ENCODE measurements at regions not wholly inside any gene's neighbourhood (a gene's known extent, or its start where the extent isn't known, plus 50 kb on each side); places are given as distances from the start of the nearest gene placed in this dataset.

GRCh38 chr1:208511242-208511860 is 267.2 kb upstream of the PLXNA2 start:
- DNase-seq (ENCODE audit: low read depth in 2 of 2, low spot score in 1 of 2): no peak

GRCh38 chr1:208513799-208514198 is 269.6 kb upstream of the PLXNA2 start:
- DNase-seq (ENCODE audit: low read depth in 2 of 2, low spot score in 1 of 2): no peak

- no peak for DNase-seq (ENCODE audit: low read depth in 2 of 2, low spot score in 1 of 2)
These were observed 270.9 kb upstream of the PLXNA2 start for GRCh38 chr1:208515129-208515528.

- DNase-seq (ENCODE audit: low read depth in 2 of 2, low spot score in 1 of 2): no peak
These were observed 272.6 kb upstream of the PLXNA2 start for GRCh38 chr1:208516780-208517179.

GRCh38 chr1:208520438-208521099 is 276.4 kb upstream of the PLXNA2 start:
- no peak for DNase-seq (ENCODE audit: low read depth in 2 of 2, low spot score in 1 of 2)

- DNase-seq (ENCODE audit: low read depth in 2 of 2, low spot score in 1 of 2): no peak
These were observed 277.4 kb upstream of the PLXNA2 start for GRCh38 chr1:208521534-208521933.

GRCh38 chr1:208523007-208523406 is 278.8 kb upstream of the PLXNA2 start:
- no peak for DNase-seq (ENCODE audit: low read depth in 2 of 2, low spot score in 1 of 2)

- DNase-seq (ENCODE audit: low read depth in 2 of 2, low spot score in 1 of 2): no peak
These were observed 280.2 kb upstream of the PLXNA2 start for GRCh38 chr1:208524376-208524775.

GRCh38 chr1:208524925-208525324 is 280.7 kb upstream of the PLXNA2 start:
- DNase-seq (ENCODE audit: low read depth in 2 of 2, low spot score in 1 of 2): no peak

GRCh38 chr1:208525417-208525816 is 281.2 kb upstream of the PLXNA2 start:
- DNase-seq (ENCODE audit: low read depth in 2 of 2, low spot score in 1 of 2): no peak

- no peak for DNase-seq (ENCODE audit: low read depth in 2 of 2, low spot score in 1 of 2)
These were observed 282.5 kb upstream of the PLXNA2 start for GRCh38 chr1:208526613-208527125.

- no peak for DNase-seq (ENCODE audit: low read depth in 2 of 2, low spot score in 1 of 2)
These were observed 283.0 kb upstream of the PLXNA2 start for GRCh38 chr1:208527156-208527555.

- DNase-seq (ENCODE audit: low read depth in 2 of 2, low spot score in 1 of 2): no peak
These were observed 284.5 kb upstream of the PLXNA2 start for GRCh38 chr1:208528578-208529240.

GRCh38 chr1:208531003-208531750 is 287.0 kb upstream of the PLXNA2 start:
- no peak for DNase-seq (ENCODE audit: low read depth in 2 of 2, low spot score in 1 of 2)

GRCh38 chr1:208533746-208534598 is 289.8 kb upstream of the PLXNA2 start:
- DNase-seq (ENCODE audit: low read depth in 2 of 2, low spot score in 1 of 2): no peak

- DNase-seq (ENCODE audit: low read depth in 2 of 2, low spot score in 1 of 2): no peak
These were observed 290.4 kb upstream of the PLXNA2 start for GRCh38 chr1:208534599-208534897.

GRCh38 chr1:208534979-208535378 is 290.8 kb upstream of the PLXNA2 start:
- no peak for DNase-seq (ENCODE audit: low read depth in 2 of 2, low spot score in 1 of 2)

GRCh38 chr1:208535511-208535910 is 291.3 kb upstream of the PLXNA2 start:
- DNase-seq (ENCODE audit: low read depth in 2 of 2, low spot score in 1 of 2): no peak

- DNase-seq (ENCODE audit: low read depth in 2 of 2, low spot score in 1 of 2): no peak
These were observed 292.0 kb upstream of the PLXNA2 start for GRCh38 chr1:208536212-208536611.

- DNase-seq (ENCODE audit: low read depth in 2 of 2, low spot score in 1 of 2): no peak
These were observed 293.0 kb upstream of the PLXNA2 start for GRCh38 chr1:208537198-208537597.

GRCh38 chr1:208538078-208538477 is 293.9 kb upstream of the PLXNA2 start:
- DNase-seq (ENCODE audit: low read depth in 2 of 2, low spot score in 1 of 2): no peak
